ENCODE measurements at regions not wholly inside any gene's neighbourhood (a gene's known extent, or its start where the extent isn't known, plus 50 kb on each side); places are given as distances from the start of the nearest gene placed in this dataset.

DNA sequence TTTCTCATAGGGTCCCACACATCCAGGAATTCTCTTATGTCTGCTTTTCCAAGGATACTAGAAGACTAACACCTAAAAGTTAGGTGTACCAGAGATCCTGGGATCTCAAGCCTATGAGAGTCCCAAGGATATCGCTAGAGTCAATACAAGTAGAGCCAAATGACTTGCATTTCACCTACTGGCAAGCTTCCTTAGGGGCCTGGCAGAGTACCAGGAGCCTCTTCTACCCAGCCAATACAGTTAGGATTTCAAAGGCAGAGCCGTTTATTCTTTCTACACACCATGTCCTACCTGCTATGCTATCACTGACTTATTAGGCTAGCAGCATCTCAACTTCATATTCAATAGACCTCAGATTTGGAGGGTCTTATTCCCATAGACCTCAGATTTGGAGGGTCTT lies 53.5 kb upstream of the UNC5B start:
- Histone ChIP-seq H3K36me3 (ENCODE audit: control insufficient read depth, insufficient read depth, low read length) (no peaks in the 10 kb centered on the region), H3K27ac (ENCODE audit: low read length) (no peak overlapping the region), H3K4me1 (ENCODE audit: control insufficient read depth, insufficient read depth, low read length) (no peaks in the 10 kb centered on the region), H3K9me3 (ENCODE audit: control insufficient read depth, insufficient read depth, low read depth, low read length) (no peaks in the 10 kb centered on the region), H3K4me3 (ENCODE audit: low read depth in 2 of 2, low read length in 2 of 2) (no peak overlapping the region), H3K27me3 (ENCODE audit: control insufficient read depth, insufficient read depth, low read length) (peaks cover 7% of the 10 kb centered on the region; the same call in 1 of the 2 replicates)
- intact Hi-C loops (cut with micrococcal nuclease; ENCODE audit: unreplicated experiment) (no loop called here), in situ Hi-C loops (cut with HindIII; ENCODE audit: low pct_unique_long_range_greater_than_20kb, low sequenced_read_pairs) (no loop called here)
- no peak for DNase-seq (ENCODE audit: low read depth, low spot score)
- ChIA-PET CTCF (interaction anchor here (0.7 kb wide), 1 partner anchor 15 kb away, joined by 11 read pairs; no protein-coding TSS in a partner anchor), POLR2A (no interaction called here)
- BruUV-seq (replicated peaks): no TSS peak
- TF ChIP-seq REST (IDR thresholded peaks at IDR 0.05; ENCODE audit: insufficient read depth in 1 of 2, low read depth in 2 of 2, low read length in 1 of 2): no peak
- no peak for TF ChIP-seq TCF7L2 (IDR thresholded peaks at IDR 0.05; ENCODE audit: low read depth, low read length)
- TF ChIP-seq CTCF (IDR thresholded peaks at IDR 0.05): no peak
- TF ChIP-seq SIN3A (IDR thresholded peaks at IDR 0.05; ENCODE audit: borderline replicate concordance, insufficient read depth, low read depth, low read length): no peak
- TF ChIP-seq POLR2AphosphoS5 (IDR thresholded peaks at IDR 0.05; ENCODE audit: low read depth, low read length): no peak
- ATAC-seq: no peak

- POLR2A ChIA-PET: no interaction called here
- no peak for ATAC-seq
- H3K36me3 ChIP-seq (ENCODE audit: control insufficient read depth, insufficient read depth, low read length): no peaks in the 10 kb centered on the region
- peaks cover 4% of the 10 kb centered on the region; the same call in 1 of the 2 replicates for H3K27me3 ChIP-seq (ENCODE audit: control insufficient read depth, insufficient read depth, low read length)
- CTCF ChIA-PET: no interaction called here
- H3K27ac ChIP-seq (ENCODE audit: low read length): no peak overlapping the region
- no peak for DNase-seq (ENCODE audit: low read depth, low spot score)
- H3K4me3 ChIP-seq (ENCODE audit: low read depth in 2 of 2, low read length in 2 of 2): no peak overlapping the region
- in situ Hi-C loops (cut with HindIII; ENCODE audit: low pct_unique_long_range_greater_than_20kb, low sequenced_read_pairs): no loop called here
- H3K4me1 ChIP-seq (ENCODE audit: control insufficient read depth, insufficient read depth, low read length): no peaks in the 10 kb centered on the region
- TF ChIP-seq POLR2AphosphoS5 (IDR thresholded peaks at IDR 0.05; ENCODE audit: low read depth, low read length) (no peak), SIN3A (IDR thresholded peaks at IDR 0.05; ENCODE audit: borderline replicate concordance, insufficient read depth, low read depth, low read length) (no peak), TCF7L2 (IDR thresholded peaks at IDR 0.05; ENCODE audit: low read depth, low read length) (no peak), REST (IDR thresholded peaks at IDR 0.05; ENCODE audit: insufficient read depth in 1 of 2, low read depth in 2 of 2, low read length in 1 of 2) (no peak), CTCF (IDR thresholded peaks at IDR 0.05) (no peak)
- intact Hi-C loops (cut with micrococcal nuclease; ENCODE audit: unreplicated experiment): no loop called here
- no TSS peak for BruUV-seq (replicated peaks)
- H3K9me3 ChIP-seq (ENCODE audit: control insufficient read depth, insufficient read depth, low read depth, low read length): no peaks in the 10 kb centered on the region
Measured at GRCh38 chr10:71159892-71160291, 52.5 kb upstream of the UNC5B start.

All from Panc1 (cell line).